Panc1 (cell line): ENCODE measurements at regions not wholly inside any gene's neighbourhood (a gene's known extent, or its start where the extent isn't known, plus 50 kb on each side); places are given as distances from the start of the nearest gene placed in this dataset.

Source experiments
- CTCF ChIP-seq: fragments of 450-650 bp; IDR thresholded peaks from 2 replicates; pipeline ENCODE4 v1.5.1; 2017; ENCODE audit warnings: mild to moderate bottlenecking
- REST ChIP-seq, 2 experiments: IDR thresholded peaks; 2 replicates each; pipeline ENCODE4 v1.6.1; 2011 to 2012; ENCODE audit warnings: low read depth in 2 of 2, control low read depth in 1 of 2, low read length in 1 of 2, mild to moderate bottlenecking in 1 of 2, moderate library complexity in 1 of 2; ENCODE audit not compliant: insufficient read depth in 1 of 2
- SIN3A ChIP-seq: IDR thresholded peaks from 2 replicates; pipeline ENCODE4 v1.6.1; 2012; ENCODE audit warnings: low read depth, mild to moderate bottlenecking, low read length, moderate library complexity, borderline replicate concordance; ENCODE audit not compliant: insufficient read depth
- TCF7L2 ChIP-seq: IDR thresholded peaks from 2 replicates; pipeline ENCODE4 v1.6.1; 2011; ENCODE audit warnings: mild to moderate bottlenecking, low read depth, low read length, inconsistent platforms

DNA sequence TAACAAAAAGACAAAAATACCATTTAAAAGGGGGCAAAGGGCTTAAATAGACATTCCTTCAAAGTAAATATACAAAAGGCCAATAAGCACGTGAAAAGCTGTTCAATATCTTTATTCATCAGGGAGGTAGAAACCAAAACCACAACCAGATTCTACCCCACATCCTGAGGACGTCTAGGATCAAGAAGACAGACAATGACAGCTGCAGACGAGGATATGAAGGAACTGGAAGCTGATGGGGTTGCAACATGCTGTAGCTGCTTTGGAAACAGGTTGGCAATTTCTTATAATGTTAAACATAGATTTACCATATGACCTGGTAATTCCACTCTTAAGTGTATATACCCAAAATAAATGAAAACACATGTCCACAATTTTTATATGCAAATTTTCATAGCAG is 85.1 kb upstream of the C14orf180 start:
- TF ChIP-seq CTCF (no peak), REST (IDR thresholded peaks at IDR 0.05; ENCODE audit: insufficient read depth in 1 of 2, low read depth in 2 of 2, low read length in 1 of 2) (no peak), SIN3A (no peak), TCF7L2 (no peak)
